SKM-1 treated with dmso at 0.1 percent for 144 hours (cell line): ENCODE measurements at regions not wholly inside any gene's neighbourhood (a gene's known extent, or its start where the extent isn't known, plus 50 kb on each side); places are given as distances from the start of the nearest gene placed in this dataset.

ENCODE experiments used
- DNase-seq: peaks from one replicate; lab custom pipeline; 2025; ENCODE audit not compliant: unreplicated experiment; lab: John Stamatoyannopoulos, UW

GRCh38 chr13:74045583-74045982 is 88.6 kb downstream of the KLF12 start:
- DNase-seq: no peak

GRCh38 chr13:74043237-74043636 is 91.0 kb downstream of the KLF12 start:
- no peak for DNase-seq

- no peak for DNase-seq
These were observed 94.0 kb downstream of the KLF12 start for GRCh38 chr13:74040200-74040599.

GRCh38 chr13:74039667-74040066 is 94.5 kb downstream of the KLF12 start:
- DNase-seq: no peak

- no peak for DNase-seq
These were observed 95.0 kb downstream of the KLF12 start for GRCh38 chr13:74039154-74039553.

GRCh38 chr13:74037762-74038161 is 96.4 kb downstream of the KLF12 start:
- DNase-seq: no peak

- DNase-seq: no peak
These were observed 97.8 kb downstream of the KLF12 start for GRCh38 chr13:74036373-74036772.

- DNase-seq: no peak
These were observed 98.3 kb downstream of the KLF12 start for GRCh38 chr13:74035896-74036295.

- DNase-seq: no peak
These were observed 101.9 kb downstream of the KLF12 start for GRCh38 chr13:74032325-74032724.

GRCh38 chr13:74027161-74027779 is 106.9 kb downstream of the KLF12 start:
- DNase-seq: no peak

GRCh38 chr13:74026753-74027152 is 107.5 kb downstream of the KLF12 start:
- DNase-seq: no peak

- DNase-seq: no peak
These were observed 108.8 kb downstream of the KLF12 start for GRCh38 chr13:74025369-74025768.

- DNase-seq: no peak
These were observed 109.3 kb downstream of the KLF12 start for GRCh38 chr13:74024856-74025255.

- DNase-seq: no peak
These were observed 109.9 kb downstream of the KLF12 start for GRCh38 chr13:74024314-74024713.

- no peak for DNase-seq
These were observed 110.7 kb downstream of the KLF12 start for GRCh38 chr13:74023484-74023883.

- no peak for DNase-seq
These were observed 112.7 kb downstream of the KLF12 start for GRCh38 chr13:74021505-74021904.

- no peak for DNase-seq
These were observed 116.2 kb downstream of the KLF12 start for GRCh38 chr13:74018062-74018431.

GRCh38 chr13:74017301-74018061 is 116.7 kb downstream of the KLF12 start:
- no peak for DNase-seq

- no peak for DNase-seq
These were observed 119.1 kb downstream of the KLF12 start for GRCh38 chr13:74015137-74015536.

- no peak for DNase-seq
These were observed 125.0 kb downstream of the KLF12 start for GRCh38 chr13:74009100-74009668.

- DNase-seq: no peak
These were observed 127.5 kb downstream of the KLF12 start for GRCh38 chr13:74006666-74007065.

- no peak for DNase-seq
These were observed 128.7 kb downstream of the KLF12 start for GRCh38 chr13:74005320-74006157.
